ENCODE measurements at regions not wholly inside any gene's neighbourhood (a gene's known extent, or its start where the extent isn't known, plus 50 kb on each side); places are given as distances from the start of the nearest gene placed in this dataset.

DNA sequence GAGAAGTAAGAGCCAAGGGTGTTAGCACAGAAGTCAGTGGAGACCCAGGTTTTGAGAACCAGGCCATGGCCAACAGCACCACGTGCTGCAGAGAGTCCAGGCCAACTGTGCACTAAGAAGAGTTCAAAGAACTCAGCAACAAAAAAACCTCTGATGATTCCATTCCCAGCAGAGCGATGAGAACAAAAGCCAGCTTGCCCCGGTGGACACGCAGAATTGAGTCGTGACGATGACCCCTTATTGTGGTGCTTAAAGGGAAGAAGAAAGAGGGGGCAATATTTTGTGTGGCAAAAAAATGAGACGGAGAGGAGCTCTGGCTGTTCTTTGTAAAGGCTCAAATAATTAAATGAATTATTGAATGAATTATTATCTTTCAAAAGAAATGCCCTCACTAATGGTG is 468.3 kb upstream of the AUTS2 start:
- TF ChIP-seq, protein P1, sequence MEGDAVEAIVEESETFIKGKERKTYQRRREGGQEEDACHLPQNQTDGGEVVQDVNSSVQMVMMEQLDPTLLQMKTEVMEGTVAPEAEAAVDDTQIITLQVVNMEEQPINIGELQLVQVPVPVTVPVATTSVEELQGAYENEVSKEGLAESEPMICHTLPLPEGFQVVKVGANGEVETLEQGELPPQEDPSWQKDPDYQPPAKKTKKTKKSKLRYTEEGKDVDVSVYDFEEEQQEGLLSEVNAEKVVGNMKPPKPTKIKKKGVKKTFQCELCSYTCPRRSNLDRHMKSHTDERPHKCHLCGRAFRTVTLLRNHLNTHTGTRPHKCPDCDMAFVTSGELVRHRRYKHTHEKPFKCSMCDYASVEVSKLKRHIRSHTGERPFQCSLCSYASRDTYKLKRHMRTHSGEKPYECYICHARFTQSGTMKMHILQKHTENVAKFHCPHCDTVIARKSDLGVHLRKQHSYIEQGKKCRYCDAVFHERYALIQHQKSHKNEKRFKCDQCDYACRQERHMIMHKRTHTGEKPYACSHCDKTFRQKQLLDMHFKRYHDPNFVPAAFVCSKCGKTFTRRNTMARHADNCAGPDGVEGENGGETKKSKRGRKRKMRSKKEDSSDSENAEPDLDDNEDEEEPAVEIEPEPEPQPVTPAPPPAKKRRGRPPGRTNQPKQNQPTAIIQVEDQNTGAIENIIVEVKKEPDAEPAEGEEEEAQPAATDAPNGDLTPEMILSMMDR (IDR thresholded peaks at IDR 0.05; ENCODE audit: control insufficient read depth, insufficient read depth, low read depth, low read length, missing control alignments): no peak
- DNase-seq (ENCODE audit: low read depth): no peak

DNA sequence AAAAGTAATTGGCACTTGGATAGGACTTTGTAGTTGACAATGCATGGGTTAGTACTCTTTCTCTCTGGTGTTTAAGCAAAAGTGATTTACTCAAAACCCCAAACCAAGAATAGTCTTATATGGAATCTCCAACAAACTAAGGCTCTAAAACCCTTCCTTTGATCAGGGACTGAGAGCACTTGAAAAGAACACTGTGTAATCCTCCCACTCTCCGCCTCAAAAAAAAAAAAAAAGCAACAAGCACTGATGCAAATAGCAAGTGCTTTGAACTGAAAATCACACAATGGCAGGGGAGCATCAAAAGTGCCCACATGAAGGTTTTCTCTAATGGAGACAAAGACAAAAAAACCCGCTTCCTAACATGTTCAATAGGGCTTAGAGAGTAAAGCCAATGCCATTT is 467.9 kb upstream of the AUTS2 start:
- no peak overlapping the region for H3K4me3 ChIP-seq (ENCODE audit: control insufficient read depth, low read depth, low read length)
- no peak for DNase-seq (ENCODE audit: low read depth)
- TF ChIP-seq, protein P1 (IDR thresholded peaks at IDR 0.05; ENCODE audit: control insufficient read depth, insufficient read depth, low read depth, low read length, missing control alignments): no peak

More for the DNA sequence above, 468.3 kb upstream of the AUTS2 start:
- no peak overlapping the region for H3K4me3 ChIP-seq (ENCODE audit: control insufficient read depth, low read depth, low read length)

DNA sequence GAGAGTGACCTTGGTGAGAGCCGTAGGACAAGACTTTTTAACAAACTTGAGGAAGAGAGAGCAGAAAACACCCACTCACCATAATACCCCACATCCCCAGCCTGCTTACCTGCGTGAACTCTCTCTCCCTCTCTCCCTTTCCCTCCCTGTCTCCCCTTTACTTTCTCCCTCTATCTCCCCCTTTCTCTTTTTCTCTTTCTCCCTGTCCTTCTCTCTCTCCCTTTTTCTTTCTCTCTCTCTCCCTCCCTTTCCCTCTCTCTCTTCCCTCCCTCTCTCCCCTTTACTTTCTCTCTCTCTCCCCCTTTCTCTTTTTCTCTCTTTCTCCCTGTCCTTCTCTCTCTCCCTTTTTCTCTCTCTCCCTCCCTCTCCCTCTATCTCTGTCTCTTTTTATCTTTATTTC is 464.0 kb upstream of the AUTS2 start:
- H3K4me3 ChIP-seq (ENCODE audit: control insufficient read depth, low read depth, low read length): no peak overlapping the region
- TF ChIP-seq, protein P1 (IDR thresholded peaks at IDR 0.05; ENCODE audit: control insufficient read depth, insufficient read depth, low read depth, low read length, missing control alignments): no peak
- DNase-seq (ENCODE audit: low read depth): no peak

DNA sequence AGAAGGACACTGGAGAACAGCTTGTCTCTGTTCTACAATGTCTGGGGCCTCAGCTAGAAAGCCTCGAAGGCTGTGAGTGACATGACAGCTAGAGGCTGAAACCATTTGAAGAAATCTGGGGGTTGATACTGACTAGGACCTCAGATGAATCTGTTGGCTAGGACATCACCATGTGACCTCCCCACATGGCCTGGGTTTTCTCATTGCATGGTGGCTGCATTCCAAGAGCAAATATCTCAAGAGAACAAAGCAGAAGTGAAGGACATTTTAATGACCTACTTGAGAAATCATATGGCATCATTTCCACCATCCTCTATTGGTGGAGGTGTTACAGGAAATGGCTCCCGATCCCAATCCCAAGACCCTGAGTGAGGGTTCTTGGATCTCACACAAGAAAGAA is 450.6 kb upstream of the AUTS2 start:
- DNase-seq (ENCODE audit: low read depth): no peak
- no peak overlapping the region for H3K4me3 ChIP-seq (ENCODE audit: control insufficient read depth, low read depth, low read length)
- TF ChIP-seq, protein P1 (IDR thresholded peaks at IDR 0.05; ENCODE audit: control insufficient read depth, insufficient read depth, low read depth, low read length, missing control alignments): no peak

DNA sequence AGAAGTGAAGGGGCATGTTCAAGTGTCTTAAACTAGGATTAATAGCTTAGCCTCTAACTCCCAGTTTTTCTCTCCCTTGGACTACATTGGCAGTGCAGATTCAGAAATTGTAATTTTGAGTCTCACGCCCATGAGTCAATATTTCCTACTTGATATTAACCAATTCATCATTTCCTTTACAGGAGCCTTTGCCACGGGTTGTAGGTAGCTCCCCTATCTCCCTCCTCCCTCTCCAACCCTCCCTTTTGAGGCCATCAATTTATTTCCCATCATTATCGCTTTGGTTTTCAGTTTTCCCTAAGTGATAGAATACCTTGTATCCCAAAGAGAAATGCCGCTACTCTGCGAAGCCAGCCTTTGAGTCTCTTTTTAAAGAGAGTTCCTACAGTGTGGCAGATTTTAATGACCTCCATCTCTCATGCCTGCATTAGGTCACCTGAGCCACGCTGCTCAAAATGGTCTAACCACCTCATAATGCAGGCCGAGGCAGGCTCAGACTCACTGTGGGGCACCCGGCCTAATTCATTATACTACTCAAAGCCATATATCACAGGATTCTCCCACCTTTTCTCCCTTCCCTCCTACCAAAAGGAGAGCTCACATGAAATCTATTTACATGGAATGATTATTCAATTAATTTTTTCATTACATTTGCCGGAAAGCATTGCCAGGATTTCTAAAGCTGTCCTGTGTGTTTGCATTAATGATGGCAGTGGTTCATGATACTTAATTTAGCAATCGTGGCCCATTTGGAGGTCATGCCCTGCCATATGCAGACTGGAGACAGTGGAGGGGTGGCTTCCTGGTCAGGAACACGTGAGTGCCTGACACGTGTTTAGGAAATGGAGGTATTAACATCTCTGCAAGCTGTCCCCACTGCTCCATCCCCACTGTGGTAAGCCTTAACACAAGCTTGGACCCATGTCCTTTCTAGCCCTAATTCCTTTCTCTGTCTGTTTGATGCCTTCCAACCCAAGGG is 448.2 kb upstream of the AUTS2 start:
- no peak for DNase-seq (ENCODE audit: low read depth)
- TF ChIP-seq, protein P1 (IDR thresholded peaks at IDR 0.05; ENCODE audit: control insufficient read depth, insufficient read depth, low read depth, low read length, missing control alignments): no peak
- no peak overlapping the region for H3K4me3 ChIP-seq (ENCODE audit: control insufficient read depth, low read depth, low read length)

DNA sequence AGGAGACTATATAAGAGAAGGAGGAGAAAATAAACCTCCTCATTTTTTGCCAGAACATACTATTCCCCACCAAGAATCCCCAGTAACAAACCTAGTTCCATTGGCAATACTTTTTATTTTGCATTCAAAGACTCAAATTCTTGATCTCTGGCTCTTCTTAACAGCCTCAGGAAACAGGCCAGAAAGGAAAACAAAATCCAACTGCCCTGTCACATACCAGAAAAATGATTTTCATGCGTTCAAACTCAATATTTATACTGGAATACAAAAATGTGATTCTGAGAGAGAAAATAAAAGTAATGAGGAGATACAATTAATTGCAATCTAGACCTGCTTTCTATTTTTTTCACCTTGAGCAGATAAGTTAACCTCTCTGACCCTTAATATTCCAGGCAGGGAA is 435.9 kb upstream of the AUTS2 start:
- TF ChIP-seq, protein P1 (IDR thresholded peaks at IDR 0.05; ENCODE audit: control insufficient read depth, insufficient read depth, low read depth, low read length, missing control alignments): no peak
- H3K4me3 ChIP-seq (ENCODE audit: control insufficient read depth, low read depth, low read length): no peak overlapping the region
- no peak for DNase-seq (ENCODE audit: low read depth)
